Transverse colon (tissue), 4 donors: ENCODE measurements at regions not wholly inside any gene's neighbourhood (a gene's known extent, or its start where the extent isn't known, plus 50 kb on each side); places are given as distances from the start of the nearest gene placed in this dataset.
"Not testable (repeated sequence)": the region's sequence is repeated elsewhere in the genome, so short reads cannot be mapped to it uniquely, and the experiment has no call there.

Experiments used
- DNase-seq: peaks from one replicate; pipeline ENCODE4 v3.0.0-alpha.2; 2019
- H3K27ac ChIP-seq, 4 donors: fragments of 200-600 bp; sonication (generic); 2 replicates each; pipeline ENCODE4 v1.5.1; 2016 to 2018; ENCODE audit warnings: inconsistent platforms in 4 of 4
- H3K27me3 ChIP-seq: fragments of 200-600 bp; sonication (generic); 2 replicates; pipeline ENCODE4 v1.5.1; 2017; ENCODE audit warnings: inconsistent platforms
- H3K36me3 ChIP-seq, 4 donors: fragments of 200-600 bp; sonication (generic); 2 replicates each; pipeline ENCODE4 v1.5.1; 2017 to 2019; ENCODE audit warnings: inconsistent platforms in 4 of 4
- H3K4me1 ChIP-seq, 4 donors: fragments of 200-600 bp; sonication (generic); 2 replicates each; pipeline ENCODE4 v1.5.1; 2017 to 2020; ENCODE audit warnings: inconsistent platforms in 4 of 4
- H3K4me3 ChIP-seq, 4 donors: fragments of 200-600 bp; sonication (generic); 1 replicate in 1 of 4; 2 replicates in 3 of 4; pipeline versions ENCODE4 v1.5.1 to v1.6.1; 2017 to 2019; ENCODE audit warnings: inconsistent platforms in 4 of 4
- H3K9me3 ChIP-seq, 2 donors: fragments of 200-600 bp; sonication (generic); 2 replicates each; pipeline ENCODE4 v1.5.1; 2017 to 2019; ENCODE audit warnings: inconsistent platforms in 2 of 2
- EP300 ChIP-seq: sonication (generic); formaldehyde crosslinking; IDR thresholded peaks from one replicate; pipeline ENCODE4 v1.6.1; 2017; ENCODE audit warnings: antibody characterized with exemption, low read depth
- POLR2A ChIP-seq: fragments of 450-650 bp; IDR thresholded peaks from one replicate; pipeline ENCODE4 v1.6.1; 2016; ENCODE audit warnings: antibody characterized with exemption, mild to moderate bottlenecking, moderate library complexity
- POLR2AphosphoS5 ChIP-seq, 3 donors: sonication (generic); formaldehyde crosslinking; IDR thresholded peaks; one replicate each; pipeline ENCODE4 v1.6.1; 2016; ENCODE audit warnings: antibody characterized with exemption in 3 of 3
- WGBS, 2 donors: methylation state at CpG; one replicate each; pipeline ENCODE4 v1.1.5; 2018; ENCODE audit warnings: low coverage in 1 of 2; 5-methylcytosine and 5-hydroxymethylcytosine counted together
- in situ Hi-C, 4 donors: fragments of 200-750 bp; cut with MboI; loops; one replicate each; pipeline versions ENCODE4 v1.15.0 to v1.15.1; 2017; ENCODE audit warnings: low sequenced_read_pairs in 3 of 4, low pct_ligation_motif_present in 1 of 4, low pct_unique_long_range_greater_than_20kb in 1 of 4
- intact Hi-C: fragments of 100-400 bp; cut with DNase I; formaldehyde crosslinking; loops from one replicate; pipeline ENCODE4 v1.15.1; 2023; ENCODE audit warnings: low total_unique reads
- TF ChIP-seq, protein P1 (sequence below), 5 experiments: fragments of 200-600 bp in 3 of 5; fragments of 450-650 bp in 2 of 5; sonication (generic) in 3 of 5; IDR thresholded peaks; 1 replicate in 2 of 5; 2 replicates in 3 of 5; pipeline ENCODE4 v1.5.1; 2016 to 2017; ENCODE audit warnings: antibody characterized with exemption in 5 of 5, inconsistent platforms in 3 of 5, mild to moderate bottlenecking in 2 of 5, moderate library complexity in 1 of 5

DNA sequence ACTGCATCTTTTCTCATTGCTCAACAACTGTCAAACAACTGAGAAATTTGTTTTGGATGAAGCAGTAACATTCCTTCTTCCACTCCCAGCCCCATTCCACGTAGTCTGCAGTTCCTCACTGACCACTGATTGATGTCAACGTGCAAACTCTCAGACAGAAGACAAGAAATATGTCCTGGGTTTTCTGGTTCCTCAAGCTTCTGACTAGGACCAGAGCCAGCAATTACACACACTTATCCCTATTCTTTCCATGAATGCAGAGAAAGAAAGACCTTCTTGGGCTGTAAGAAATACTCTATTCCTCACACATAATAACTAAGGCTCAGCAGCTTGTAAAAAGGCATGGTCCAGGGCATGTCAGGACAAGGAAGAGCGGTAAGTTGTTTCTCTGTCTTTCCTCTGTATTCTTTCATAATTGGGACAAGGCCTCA lies 790.1 kb upstream of the SLC35B3 start:
- H3K27me3 ChIP-seq: no peaks in the 10 kb centered on the region
- H3K4me3 ChIP-seq: no peak overlapping the region
- H3K9me3 ChIP-seq: no peaks in the 10 kb centered on the region
- no peak for TF ChIP-seq POLR2AphosphoS5 (IDR thresholded peaks at IDR 0.05)
- TF ChIP-seq, protein P1, sequence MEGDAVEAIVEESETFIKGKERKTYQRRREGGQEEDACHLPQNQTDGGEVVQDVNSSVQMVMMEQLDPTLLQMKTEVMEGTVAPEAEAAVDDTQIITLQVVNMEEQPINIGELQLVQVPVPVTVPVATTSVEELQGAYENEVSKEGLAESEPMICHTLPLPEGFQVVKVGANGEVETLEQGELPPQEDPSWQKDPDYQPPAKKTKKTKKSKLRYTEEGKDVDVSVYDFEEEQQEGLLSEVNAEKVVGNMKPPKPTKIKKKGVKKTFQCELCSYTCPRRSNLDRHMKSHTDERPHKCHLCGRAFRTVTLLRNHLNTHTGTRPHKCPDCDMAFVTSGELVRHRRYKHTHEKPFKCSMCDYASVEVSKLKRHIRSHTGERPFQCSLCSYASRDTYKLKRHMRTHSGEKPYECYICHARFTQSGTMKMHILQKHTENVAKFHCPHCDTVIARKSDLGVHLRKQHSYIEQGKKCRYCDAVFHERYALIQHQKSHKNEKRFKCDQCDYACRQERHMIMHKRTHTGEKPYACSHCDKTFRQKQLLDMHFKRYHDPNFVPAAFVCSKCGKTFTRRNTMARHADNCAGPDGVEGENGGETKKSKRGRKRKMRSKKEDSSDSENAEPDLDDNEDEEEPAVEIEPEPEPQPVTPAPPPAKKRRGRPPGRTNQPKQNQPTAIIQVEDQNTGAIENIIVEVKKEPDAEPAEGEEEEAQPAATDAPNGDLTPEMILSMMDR (IDR thresholded peaks at IDR 0.05): no peak
- no peak for TF ChIP-seq EP300
- no peak for TF ChIP-seq POLR2A
- no peaks in the 10 kb centered on the region for H3K36me3 ChIP-seq
- no peaks in the 10 kb centered on the region for H3K4me1 ChIP-seq
- H3K27ac ChIP-seq: no peak overlapping the region
- in situ Hi-C loops (no loop called here), intact Hi-C loops (no loop called here)
- DNase-seq: no peak
- WGBS, 2 donors: 20 to 46% methylated on average over 1 to 3 of the region's 3 CpGs

DNA sequence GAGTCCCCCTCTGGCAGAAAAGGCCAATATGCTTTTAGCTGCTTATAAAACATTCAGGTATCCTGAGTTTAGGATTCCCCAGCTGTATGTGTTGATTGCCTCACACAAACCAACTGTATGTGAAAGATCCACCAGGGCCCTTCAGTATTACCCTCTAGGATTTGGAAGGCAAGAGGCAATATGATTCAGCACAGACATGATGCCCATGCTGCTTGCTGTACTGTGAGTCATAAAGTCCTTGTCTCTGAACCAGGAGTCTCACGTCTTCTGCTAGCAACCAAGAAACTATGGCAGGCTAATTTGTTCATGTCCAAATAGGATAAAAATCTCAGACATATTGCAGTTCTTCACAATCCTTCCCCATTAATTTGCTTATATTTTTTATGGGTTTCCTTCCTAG lies 789.2 kb upstream of the SLC35B3 start:
- 72 to 100% methylated on average over 1 of the region's 1 CpG for WGBS, 2 donors
- no peak for TF ChIP-seq POLR2A
- TF ChIP-seq, protein P1 (IDR thresholded peaks at IDR 0.05): no peak
- TF ChIP-seq EP300: no peak
- TF ChIP-seq POLR2AphosphoS5 (IDR thresholded peaks at IDR 0.05): no peak
- in situ Hi-C loops (no loop called here), intact Hi-C loops (no loop called here)
- Histone ChIP-seq H3K27ac (no peak overlapping the region), H3K27me3 (no peaks in the 10 kb centered on the region), H3K4me3 (no peak overlapping the region), H3K4me1 (no peaks in the 10 kb centered on the region), H3K36me3 (no peaks in the 10 kb centered on the region), H3K9me3 (no peaks in the 10 kb centered on the region)
- DNase-seq: no peak

- intact Hi-C loops, H3K9me3 ChIP-seq, H3K4me1 ChIP-seq, H3K27me3 ChIP-seq, H3K4me3 ChIP-seq, in situ Hi-C loops, H3K36me3 ChIP-seq, DNase-seq, H3K27ac ChIP-seq: not testable (repeated sequence)
- WGBS, 2 donors: 73% methylated on average over 8 of the region's 8 CpGs; no CpG with 5 or more reads in 1 of the 2 donors
These were observed 778.4 kb upstream of the SLC35B3 start for GRCh38 chr6:9213717-9214116.

GRCh38 chr6:9208966-9209365 lies 773.6 kb upstream of the SLC35B3 start:
- Histone ChIP-seq H3K9me3 (peaks cover 0 to 3% of the 10 kb centered on the region in 2 donors), H3K4me3 (no peak overlapping the region), H3K36me3 (no peaks in the 10 kb centered on the region), H3K27me3 (no peaks in the 10 kb centered on the region), H3K27ac (no peak overlapping the region), H3K4me1 (no peaks in the 10 kb centered on the region)
- intact Hi-C loops: no loop called here
- WGBS, 2 donors: 75 to 94% methylated on average over 2 to 3 of the region's 3 CpGs
- in situ Hi-C loops: no loop called here
- no peak for TF ChIP-seq EP300
- TF ChIP-seq POLR2AphosphoS5 (IDR thresholded peaks at IDR 0.05): no peak
- TF ChIP-seq POLR2A: no peak
- TF ChIP-seq, protein P1 (IDR thresholded peaks at IDR 0.05): no peak
- no peak for DNase-seq

GRCh38 chr6:9205645-9206044 lies 770.3 kb upstream of the SLC35B3 start:
- no peaks in the 10 kb centered on the region for H3K27me3 ChIP-seq
- no peak for DNase-seq
- intact Hi-C loops (no loop called here), in situ Hi-C loops (no loop called here)
- H3K9me3 ChIP-seq: peaks cover 0 to 3% of the 10 kb centered on the region in 2 donors
- no peak overlapping the region for H3K27ac ChIP-seq
- 90 to 100% methylated on average over 1 of the region's 1 CpG for WGBS, 2 donors
- TF ChIP-seq EP300: no peak
- TF ChIP-seq POLR2A: no peak
- TF ChIP-seq, protein P1 (IDR thresholded peaks at IDR 0.05): no peak
- TF ChIP-seq POLR2AphosphoS5 (IDR thresholded peaks at IDR 0.05): no peak
- H3K4me3 ChIP-seq: no peak overlapping the region
- H3K4me1 ChIP-seq: no peaks in the 10 kb centered on the region
- no peaks in the 10 kb centered on the region for H3K36me3 ChIP-seq
